ENCODE measurements at regions not wholly inside any gene's neighbourhood (a gene's known extent, or its start where the extent isn't known, plus 50 kb on each side); places are given as distances from the start of the nearest gene placed in this dataset.

- TF ChIP-seq POLR2A (IDR thresholded peaks at IDR 0.05; ENCODE audit: extremely low read depth, insufficient read length) (no peak), CTCF (IDR thresholded peaks at IDR 0.05; ENCODE audit: low read depth, low read length) (no peak)
Observed at GRCh38 chr1:230569201-230569600, 73.1 kb upstream of the COG2 start.
